Dendritic cell treated with granulocyte-macrophage colony-stimulating factor and Interleukin-4, amounts not matched to agents 40 ng/mL and 50 ng/mL, for 4 days (primary cell): ENCODE measurements at regions not wholly inside any gene's neighbourhood (a gene's known extent, or its start where the extent isn't known, plus 50 kb on each side); places are given as distances from the start of the nearest gene placed in this dataset.
"Not testable (repeated sequence)": the region's sequence is repeated elsewhere in the genome, so short reads cannot be mapped to it uniquely, and the experiment has no call there.

Experiments
- H3K27ac Mint-ChIP-seq: one replicate; pipeline ENCODE4 v1.8.0; 2022; ENCODE audit warnings: mild to moderate bottlenecking, mixed read lengths
- H3K27me3 Mint-ChIP-seq: one replicate; pipeline ENCODE4 v1.8.0; 2022; ENCODE audit warnings: mild to moderate bottlenecking, mixed read lengths
- H3K36me3 Mint-ChIP-seq: one replicate; pipeline ENCODE4 v1.8.0; 2022; ENCODE audit warnings: low read depth, mixed read lengths
- H3K4me1 Mint-ChIP-seq: one replicate; pipeline ENCODE4 v1.8.0; 2022; ENCODE audit warnings: low read depth, mixed read lengths
- H3K4me3 Mint-ChIP-seq: one replicate; pipeline ENCODE4 v1.8.0; 2022; ENCODE audit warnings: mild to moderate bottlenecking, moderate library complexity, mixed read lengths
- H3K9me3 Mint-ChIP-seq: one replicate; pipeline ENCODE4 v1.8.0; 2022; ENCODE audit warnings: mixed read lengths
- intact Hi-C: fragments of 100-400 bp; cut with micrococcal nuclease; formaldehyde crosslinking; loops from one replicate; pipeline ENCODE4 v1.15.0; 2022

DNA sequence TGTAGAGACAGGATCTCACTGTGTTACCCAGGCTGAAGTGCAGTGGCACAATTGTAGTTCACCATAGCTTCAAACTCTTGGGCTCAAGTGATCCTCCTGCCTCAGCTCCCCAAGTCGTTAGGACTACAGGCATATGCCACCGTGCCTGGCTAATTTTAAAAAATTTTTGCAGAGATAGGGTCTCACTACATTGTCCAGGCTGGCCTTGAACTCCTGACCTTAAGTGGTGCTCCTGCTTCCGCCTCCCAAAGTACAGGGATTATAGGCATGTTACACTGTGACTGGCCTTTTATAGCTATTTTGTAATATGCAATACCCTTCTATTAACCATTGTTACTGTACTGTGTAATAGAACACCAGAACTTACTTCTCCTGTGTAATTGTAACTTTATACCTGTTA is 139.3 kb upstream of the ZNF267 start:
- Mint-ChIP-seq H3K36me3 (peaks cover 96% of the 10 kb centered on the region), H3K4me1 (no peaks in the 10 kb centered on the region), H3K9me3 (peaks cover 84% of the 10 kb centered on the region), H3K4me3 (no peak overlapping the region), H3K27ac (no peak overlapping the region), H3K27me3 (no peaks in the 10 kb centered on the region)
- intact Hi-C loops = no loop called here

GRCh38 chr16:31745098-31745497 is 128.5 kb upstream of the ZNF267 start:
- H3K27me3 Mint-ChIP-seq, H3K4me1 Mint-ChIP-seq, intact Hi-C loops, H3K27ac Mint-ChIP-seq, H3K4me3 Mint-ChIP-seq: not testable (repeated sequence)
- H3K9me3 Mint-ChIP-seq = peaks cover 97% of the 10 kb centered on the region
- H3K36me3 Mint-ChIP-seq = peaks cover 100% of the 10 kb centered on the region

GRCh38 chr16:31745900-31746299 is 127.7 kb upstream of the ZNF267 start:
- H3K4me1 Mint-ChIP-seq = no peaks in the 10 kb centered on the region
- intact Hi-C loops = no loop called here
- no peak overlapping the region for H3K27ac Mint-ChIP-seq
- peaks cover 97% of the 10 kb centered on the region for H3K9me3 Mint-ChIP-seq
- H3K27me3 Mint-ChIP-seq = no peaks in the 10 kb centered on the region
- peaks cover 100% of the 10 kb centered on the region for H3K36me3 Mint-ChIP-seq
- no peak overlapping the region for H3K4me3 Mint-ChIP-seq

GRCh38 chr16:31754998-31755615 is 118.5 kb upstream of the ZNF267 start:
- intact Hi-C loops = loop anchor here (10.0 kb wide), 1 partner anchor 170 kb away; no protein-coding TSS in a partner anchor
- no peaks in the 10 kb centered on the region for H3K27me3 Mint-ChIP-seq
- no peaks in the 10 kb centered on the region for H3K4me1 Mint-ChIP-seq
- peaks cover 89% of the 10 kb centered on the region for H3K9me3 Mint-ChIP-seq
- H3K4me3 Mint-ChIP-seq = no peak overlapping the region
- no peak overlapping the region for H3K27ac Mint-ChIP-seq
- peaks cover 80% of the 10 kb centered on the region for H3K36me3 Mint-ChIP-seq

DNA sequence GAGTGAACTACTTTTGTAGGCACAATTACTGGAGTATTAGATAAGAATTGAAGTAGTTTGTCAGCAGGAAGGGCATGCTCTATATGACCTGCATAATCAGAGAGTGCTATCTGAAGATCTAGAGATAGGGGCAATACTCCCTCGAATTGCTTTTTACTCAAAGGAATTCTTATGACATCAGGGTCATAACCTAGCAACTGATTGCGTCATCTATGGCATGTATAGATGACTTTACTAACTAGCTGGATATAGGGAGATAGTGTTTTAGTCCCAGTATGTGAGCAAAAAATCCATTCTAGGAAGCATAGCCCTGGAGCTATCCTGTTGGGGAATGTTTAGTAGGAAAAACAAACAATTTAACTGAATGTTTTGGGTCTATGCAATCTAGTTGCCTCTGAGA is 109.5 kb upstream of the ZNF267 start:
- H3K27ac Mint-ChIP-seq = no peak overlapping the region
- peaks cover 78% of the 10 kb centered on the region for H3K9me3 Mint-ChIP-seq
- peaks cover 13% of the 10 kb centered on the region for H3K36me3 Mint-ChIP-seq
- no peak overlapping the region for H3K4me3 Mint-ChIP-seq
- H3K4me1 Mint-ChIP-seq = no peaks in the 10 kb centered on the region
- intact Hi-C loops = no loop called here
- H3K27me3 Mint-ChIP-seq = no peaks in the 10 kb centered on the region

DNA sequence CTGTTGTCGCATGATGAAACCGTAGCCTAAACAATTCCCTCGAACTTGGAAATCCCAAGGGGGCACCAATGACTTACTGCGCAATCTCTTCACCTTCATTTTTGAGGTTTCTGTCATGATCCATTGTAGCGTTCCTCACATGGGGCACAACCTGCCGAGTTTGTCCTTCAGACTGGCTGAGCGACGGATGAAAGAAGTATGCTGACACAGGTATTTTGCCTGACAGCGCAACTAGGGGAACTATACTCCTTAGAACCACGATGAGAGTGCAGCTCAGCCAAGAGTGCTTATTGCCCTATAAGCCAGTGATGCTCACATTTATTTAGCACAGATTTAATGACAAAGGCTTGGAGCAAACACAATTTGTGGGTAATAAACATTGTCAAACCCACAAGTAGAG is 106.3 kb upstream of the ZNF267 start:
- Mint-ChIP-seq H3K4me3 (no peak overlapping the region), H3K9me3 (peaks cover 88% of the 10 kb centered on the region), H3K4me1 (no peaks in the 10 kb centered on the region), H3K27ac (no peak overlapping the region), H3K27me3 (no peaks in the 10 kb centered on the region), H3K36me3 (peaks cover 9% of the 10 kb centered on the region)
- intact Hi-C loops = no loop called here

DNA sequence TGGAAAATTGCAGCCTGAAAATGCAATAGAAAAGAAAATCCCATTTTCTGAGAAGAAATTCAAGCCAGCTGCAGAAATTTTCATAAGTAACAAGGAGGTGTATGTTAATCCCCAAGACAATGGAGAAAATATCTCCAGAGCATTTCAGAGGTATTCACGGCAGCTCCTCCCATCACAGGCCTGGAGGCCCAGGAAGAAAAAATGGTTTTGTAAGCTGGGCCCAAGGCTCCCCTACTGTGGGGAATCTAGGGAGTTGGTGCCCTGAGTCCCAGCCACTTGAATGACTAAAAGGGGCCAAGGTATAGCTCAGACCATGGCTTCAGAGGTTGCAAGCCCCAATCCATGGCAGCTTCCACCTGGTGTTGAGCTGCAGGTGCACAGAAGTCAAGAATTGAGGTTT is 93.3 kb upstream of the ZNF267 start:
- Mint-ChIP-seq H3K9me3 (peaks cover 91% of the 10 kb centered on the region), H3K4me1 (no peaks in the 10 kb centered on the region), H3K27ac (no peak overlapping the region), H3K27me3 (no peaks in the 10 kb centered on the region), H3K36me3 (no peaks in the 10 kb centered on the region), H3K4me3 (no peak overlapping the region)
- intact Hi-C loops = no loop called here

DNA sequence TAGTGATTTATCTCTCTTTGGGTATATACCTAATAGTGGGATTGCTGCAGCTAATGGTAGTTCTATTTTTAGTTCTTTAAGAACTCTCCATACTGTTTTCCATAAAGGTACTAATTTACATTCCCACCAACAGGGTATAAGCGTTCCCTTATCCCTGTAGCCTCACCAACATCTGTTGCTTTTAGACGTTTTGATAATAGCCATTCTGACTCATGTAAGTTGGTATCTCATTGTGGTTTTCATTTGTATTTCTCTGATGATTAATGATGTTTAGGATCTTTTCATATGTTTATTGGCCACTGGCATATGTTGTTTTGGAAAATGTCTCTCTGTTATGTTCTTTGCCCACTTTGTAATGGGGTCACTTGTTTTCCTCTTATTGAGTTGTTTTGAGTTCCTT is 88.5 kb upstream of the ZNF267 start:
- peaks cover 82% of the 10 kb centered on the region for H3K9me3 Mint-ChIP-seq
- H3K27me3 Mint-ChIP-seq = no peaks in the 10 kb centered on the region
- no peak overlapping the region for H3K27ac Mint-ChIP-seq
- H3K4me3 Mint-ChIP-seq = no peak overlapping the region
- no peaks in the 10 kb centered on the region for H3K36me3 Mint-ChIP-seq
- no peaks in the 10 kb centered on the region for H3K4me1 Mint-ChIP-seq
- intact Hi-C loops = no loop called here

DNA sequence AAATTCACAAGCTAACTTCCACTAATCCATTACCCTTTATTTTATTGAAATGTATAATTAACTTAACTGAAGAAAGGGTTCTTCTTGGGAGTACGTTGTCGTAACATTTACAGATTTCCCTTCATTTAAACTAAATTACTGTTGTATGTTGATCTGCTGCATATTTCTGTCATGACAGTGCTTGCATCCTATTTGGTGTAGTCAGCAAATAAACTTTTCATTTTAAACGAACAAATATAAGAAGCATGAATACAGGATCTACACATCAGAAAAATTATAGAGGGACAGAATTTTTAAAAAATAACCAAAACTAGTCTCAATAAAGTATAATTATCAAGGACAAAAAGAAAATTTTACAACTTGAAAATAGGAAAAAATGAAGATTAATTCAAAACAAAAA is 66.5 kb upstream of the ZNF267 start:
- Mint-ChIP-seq H3K9me3 (peaks cover 27% of the 10 kb centered on the region), H3K4me3 (no peak overlapping the region), H3K27me3 (no peaks in the 10 kb centered on the region), H3K36me3 (no peaks in the 10 kb centered on the region), H3K27ac (no peak overlapping the region), H3K4me1 (no peaks in the 10 kb centered on the region)
- intact Hi-C loops = no loop called here

- Mint-ChIP-seq H3K27me3 (no peaks in the 10 kb centered on the region), H3K36me3 (no peaks in the 10 kb centered on the region), H3K27ac (no peak overlapping the region), H3K9me3 (peaks cover 32% of the 10 kb centered on the region), H3K4me1 (no peaks in the 10 kb centered on the region), H3K4me3 (no peak overlapping the region)
- intact Hi-C loops = no loop called here
Measured at GRCh38 chr16:31810863-31811262, 62.7 kb upstream of the ZNF267 start.

DNA sequence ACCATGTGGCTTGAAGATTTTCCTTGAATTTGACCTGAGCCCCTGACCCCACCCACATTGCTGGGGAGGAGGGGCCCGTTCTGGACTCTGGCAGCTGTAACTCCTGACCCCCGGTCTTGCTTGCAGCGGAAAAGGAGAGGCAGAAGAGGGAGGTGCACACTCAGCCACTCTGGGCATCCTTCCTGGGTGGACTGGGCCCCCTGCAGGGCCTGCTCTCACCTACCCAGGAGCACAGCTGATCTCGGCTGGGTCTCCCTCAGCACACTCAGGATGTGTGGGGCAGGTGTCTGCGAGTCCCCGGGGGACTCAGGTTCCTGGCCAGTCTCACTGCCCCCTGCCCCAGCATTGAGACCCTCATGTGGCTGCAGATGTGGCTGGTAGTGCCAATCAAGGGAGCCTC is 57.5 kb upstream of the ZNF267 start:
- H3K4me3 Mint-ChIP-seq, intact Hi-C loops, H3K36me3 Mint-ChIP-seq, H3K27ac Mint-ChIP-seq, H3K4me1 Mint-ChIP-seq: not testable (repeated sequence)
- Mint-ChIP-seq H3K9me3 (peaks cover 53% of the 10 kb centered on the region), H3K27me3 (peaks cover 10% of the 10 kb centered on the region)

GRCh38 chr16:31819386-31819785 is 54.2 kb upstream of the ZNF267 start:
- intact Hi-C loops = no loop called here
- H3K4me3 Mint-ChIP-seq = no peak overlapping the region
- peaks cover 10% of the 10 kb centered on the region for H3K27me3 Mint-ChIP-seq

GRCh38 chr16:31819948-31820347 is 53.7 kb upstream of the ZNF267 start:
- H3K36me3 Mint-ChIP-seq = no peaks in the 10 kb centered on the region
- H3K4me1 Mint-ChIP-seq = no peaks in the 10 kb centered on the region
- H3K27me3 Mint-ChIP-seq = peaks cover 10% of the 10 kb centered on the region
- intact Hi-C loops = no loop called here
- no peak overlapping the region for H3K27ac Mint-ChIP-seq
- peaks cover 32% of the 10 kb centered on the region for H3K9me3 Mint-ChIP-seq
- no peak overlapping the region for H3K4me3 Mint-ChIP-seq

More at GRCh38 chr16:31819386-31819785, 54.2 kb upstream of the ZNF267 start:
- Mint-ChIP-seq H3K27ac (no peak overlapping the region), H3K36me3 (no peaks in the 10 kb centered on the region), H3K9me3 (peaks cover 38% of the 10 kb centered on the region), H3K4me1 (no peaks in the 10 kb centered on the region)
